Prostate gland (tissue), 2 donors: ENCODE measurements at regions not wholly inside any gene's neighbourhood (a gene's known extent, or its start where the extent isn't known, plus 50 kb on each side); places are given as distances from the start of the nearest gene placed in this dataset.

Source experiments
- CTCF ChIP-seq, 4 experiments: fragments of 200-600 bp in 2 of 4; fragments of 450-650 bp in 2 of 4; sonication (generic) in 2 of 4; IDR thresholded peaks; 1 replicate in 3 of 4; 2 replicates in 1 of 4; pipeline ENCODE4 v1.5.1; 2016 to 2019; ENCODE audit warnings: antibody characterized with exemption in 4 of 4, mild to moderate bottlenecking in 2 of 4, moderate library complexity in 2 of 4
- POLR2A ChIP-seq: fragments of 450-650 bp; IDR thresholded peaks from one replicate; pipeline ENCODE4 v1.6.1; 2016; ENCODE audit warnings: antibody characterized with exemption, mild to moderate bottlenecking

GRCh38 chr9:107853461-107853860 is 363.9 kb upstream of the KLF4 start:
- TF ChIP-seq CTCF (IDR thresholded peaks at IDR 0.05) (no peak), POLR2A (no peak)
